ENCODE measurements at regions not wholly inside any gene's neighbourhood (a gene's known extent, or its start where the extent isn't known, plus 50 kb on each side); places are given as distances from the start of the nearest gene placed in this dataset.

DNA sequence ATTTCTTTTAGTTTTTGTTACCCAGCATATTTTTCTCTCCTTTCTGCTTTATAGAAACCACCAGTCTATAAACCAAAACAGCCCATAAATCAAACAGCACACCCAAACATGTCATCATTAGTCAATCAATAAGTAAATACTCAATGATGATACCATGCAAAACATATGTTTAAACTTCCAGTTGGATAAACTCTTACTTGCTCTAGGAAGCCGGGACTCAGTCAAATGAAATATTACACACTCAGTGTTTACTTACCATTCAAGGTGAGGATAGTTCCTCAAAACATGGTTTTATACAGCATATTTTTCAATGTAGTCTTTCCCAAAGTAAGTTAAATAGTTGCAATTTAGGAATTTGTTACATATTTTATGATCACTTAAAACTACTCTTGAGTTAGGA lies 343.6 kb upstream of the NXPH2 start:
- TF ChIP-seq TBL1XR1 (IDR thresholded peaks at IDR 0.05; ENCODE audit: low read length in 2 of 2) (no peak), ZNF24 (IDR thresholded peaks at IDR 0.05) (no peak), GATAD2A (IDR thresholded peaks at IDR 0.05) (no peak), ZNF143 (CRISPR knock-in tag; IDR thresholded peaks at IDR 0.05) (no peak), CTCF (IDR thresholded peaks at IDR 0.05 in 2 of 3, conservative IDR thresholded peaks at IDR 0.05 in 1 of 3; ENCODE audit: insufficient read depth in 2 of 3, low read depth in 1 of 3, low read length in 3 of 3) (no peak)
- TF ChIP-seq, protein P1, sequence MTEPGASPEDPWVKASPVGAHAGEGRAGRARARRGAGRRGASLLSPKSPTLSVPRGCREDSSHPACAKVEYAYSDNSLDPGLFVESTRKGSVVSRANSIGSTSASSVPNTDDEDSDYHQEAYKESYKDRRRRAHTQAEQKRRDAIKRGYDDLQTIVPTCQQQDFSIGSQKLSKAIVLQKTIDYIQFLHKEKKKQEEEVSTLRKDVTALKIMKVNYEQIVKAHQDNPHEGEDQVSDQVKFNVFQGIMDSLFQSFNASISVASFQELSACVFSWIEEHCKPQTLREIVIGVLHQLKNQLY (CRISPR knock-in tag; conservative IDR thresholded peaks at IDR 0.05) = no peak
- TF ChIP-seq, protein P2, sequence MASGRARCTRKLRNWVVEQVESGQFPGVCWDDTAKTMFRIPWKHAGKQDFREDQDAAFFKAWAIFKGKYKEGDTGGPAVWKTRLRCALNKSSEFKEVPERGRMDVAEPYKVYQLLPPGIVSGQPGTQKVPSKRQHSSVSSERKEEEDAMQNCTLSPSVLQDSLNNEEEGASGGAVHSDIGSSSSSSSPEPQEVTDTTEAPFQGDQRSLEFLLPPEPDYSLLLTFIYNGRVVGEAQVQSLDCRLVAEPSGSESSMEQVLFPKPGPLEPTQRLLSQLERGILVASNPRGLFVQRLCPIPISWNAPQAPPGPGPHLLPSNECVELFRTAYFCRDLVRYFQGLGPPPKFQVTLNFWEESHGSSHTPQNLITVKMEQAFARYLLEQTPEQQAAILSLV (tag; IDR thresholded peaks at IDR 0.05) = no peak
